ENCODE measurements at regions not wholly inside any gene's neighbourhood (a gene's known extent, or its start where the extent isn't known, plus 50 kb on each side); places are given as distances from the start of the nearest gene placed in this dataset.

- Mint-ChIP-seq H3K36me3 (ENCODE audit: insufficient read depth in 1 of 3, low read depth in 3 of 3) (no peaks in the 10 kb centered on the region), H3K27ac (no peak overlapping the region), H3K4me3 (no peak overlapping the region), H3K4me1 (peaks cover 0 to under 1% of the 10 kb centered on the region in 2 experiments; a peak in 1 of 4 replicates), H3K27me3 (ENCODE audit: low read depth) (no peaks in the 10 kb centered on the region), H3K9me3 (no peaks in the 10 kb centered on the region; a peak in 2 of 5 replicates)
- Histone ChIP-seq H3K4me2 (ENCODE audit: insufficient read depth, insufficient read length, low read length) (no peak overlapping the region), H2BK20ac (ENCODE audit: low read depth, low read length, poor library complexity, severe bottlenecking) (no peak overlapping the region), H3K79me1 (ENCODE audit: insufficient read depth, low read depth, low read length, poor library complexity, severe bottlenecking) (no peaks in the 10 kb centered on the region), H3K9ac (ENCODE audit: extremely low read depth, insufficient read length, low read length) (no peak overlapping the region), H3K23me2 (ENCODE audit: insufficient read length, low read depth, low read length, poor library complexity, severe bottlenecking) (no peaks in the 10 kb centered on the region), H2BK5ac (ENCODE audit: insufficient read length, low read length) (no peak overlapping the region), H4K5ac (ENCODE audit: insufficient read length, low read depth, low read length) (no peak overlapping the region), H3K27me3 (ENCODE audit: insufficient read depth, low read length) (no peaks in the 10 kb centered on the region), H3K4ac (ENCODE audit: low read depth, low read length) (no peak overlapping the region), H3K9me3 (ENCODE audit: control insufficient read depth, low read depth, low read length) (no peaks in the 10 kb centered on the region), H3K14ac (ENCODE audit: insufficient read depth, low read length) (no peak overlapping the region), H3K56ac (ENCODE audit: insufficient read length, low read depth, low read length) (no peak overlapping the region), H3K18ac (ENCODE audit: insufficient read length, low read depth, low read length) (no peak overlapping the region), H2BK15ac (ENCODE audit: low read depth, low read length) (no peak overlapping the region), H4K20me1 (ENCODE audit: control insufficient read depth, insufficient read depth, insufficient read length) (no peaks in the 10 kb centered on the region), H2BK12ac (ENCODE audit: insufficient read length, low read depth, low read length) (no peak overlapping the region), H4K91ac (ENCODE audit: insufficient read length, low read depth, low read length) (no peak overlapping the region), H2AFZ (ENCODE audit: low read length) (no peak overlapping the region), H3K27ac (ENCODE audit: insufficient read length, low read depth, low read length) (no peak overlapping the region), H3K79me2 (ENCODE audit: insufficient read depth, low read length) (no peaks in the 10 kb centered on the region), H3T11ph (ENCODE audit: low read length) (no peak overlapping the region), H3K4me1 (ENCODE audit: insufficient read depth, low read length) (no peaks in the 10 kb centered on the region), H2AK5ac (ENCODE audit: insufficient read length, low read length) (no peak overlapping the region), H3K23ac (ENCODE audit: insufficient read length, low read depth, low read length) (no peak overlapping the region), H4K8ac (replicated peaks; ENCODE audit: insufficient read length, low read depth, low read length) (no peak overlapping the region), H2BK120ac (ENCODE audit: low read depth, low read length, poor library complexity, severe bottlenecking) (no peak overlapping the region)
- WGBS (ENCODE audit: extremely low coverage, insufficient read length, low lambda C conversion rate) = no CpG with 5 or more reads among the region's 2 CpGs
- TF ChIP-seq CTCF (conservative IDR thresholded peaks at IDR 0.05) = no peak
- no peak for DNase-seq
Observed at GRCh38 chr6:145080651-145081050, 654.7 kb downstream of the EPM2A start.

Measured in H9 (cell line).